ENCODE measurements at regions not wholly inside any gene's neighbourhood (a gene's known extent, or its start where the extent isn't known, plus 50 kb on each side); places are given as distances from the start of the nearest gene placed in this dataset.

GRCh38 chr17:77662833-77663232 is 295.7 kb upstream of the TNRC6C start:
- CTCF ChIA-PET, result interaction anchor here (0.7 kb wide), 1 partner anchor 9 kb away, joined by 3 read pairs; no protein-coding TSS in a partner anchor
- DNase-seq, result no peak
- Mint-ChIP-seq H3K4me3 (no peak overlapping the region), H3K36me3 (ENCODE audit: low read depth) (peaks cover 9% of the 10 kb centered on the region), H3K27ac (no peak overlapping the region), H3K27me3 (ENCODE audit: low read depth) (no peaks in the 10 kb centered on the region), H3K9me3 (peaks cover 15% of the 10 kb centered on the region), H3K4me1 (ENCODE audit: low read depth) (peaks cover 21% of the 10 kb centered on the region)
- intact Hi-C loops (cut with micrococcal nuclease), result no loop called here

- intact Hi-C loops (cut with micrococcal nuclease), result no loop called here
- CTCF ChIA-PET, result interaction anchor here (0.6 to 1.8 kb wide), 2 partner anchors 340 to 349 kb away, joined by 3 to 5 read pairs; no protein-coding TSS in a partner anchor
- peaks cover 17% of the 10 kb centered on the region for H3K36me3 Mint-ChIP-seq (ENCODE audit: low read depth)
- H3K27me3 Mint-ChIP-seq (ENCODE audit: low read depth), result no peaks in the 10 kb centered on the region
- peaks cover 33% of the 10 kb centered on the region for H3K4me1 Mint-ChIP-seq (ENCODE audit: low read depth)
- no peak overlapping the region for H3K27ac Mint-ChIP-seq
- peaks cover 22% of the 10 kb centered on the region for H3K9me3 Mint-ChIP-seq
- H3K4me3 Mint-ChIP-seq, result no peak overlapping the region
- no peak for DNase-seq
Measured at GRCh38 chr17:77664097-77664729, 294.3 kb upstream of the TNRC6C start.

GRCh38 chr17:77665833-77666232 is 292.7 kb upstream of the TNRC6C start:
- H3K27me3 Mint-ChIP-seq (ENCODE audit: low read depth), result no peaks in the 10 kb centered on the region
- CTCF ChIA-PET, result interaction anchor here (0.7 to 1.8 kb wide), 2 partner anchors 347 to 676 kb away, joined by 3 to 5 read pairs; no protein-coding TSS in a partner anchor
- peak overlapping the region; percentile 94 for H3K4me3 Mint-ChIP-seq
- peaks cover 20% of the 10 kb centered on the region for H3K36me3 Mint-ChIP-seq (ENCODE audit: low read depth)
- H3K9me3 Mint-ChIP-seq, result peaks cover 22% of the 10 kb centered on the region
- H3K27ac Mint-ChIP-seq, result peak overlapping the region; percentile 98
- intact Hi-C loops (cut with micrococcal nuclease), result loop anchor here (1.0 to 2.0 kb wide), 3 partner anchors 56 to 293 kb away; partner anchors contain the start of gene TNRC6C
- H3K4me1 Mint-ChIP-seq (ENCODE audit: low read depth), result peaks cover 42% of the 10 kb centered on the region
- no peak for DNase-seq

- Mint-ChIP-seq H3K4me1 (ENCODE audit: low read depth) (peaks cover 45% of the 10 kb centered on the region), H3K36me3 (ENCODE audit: low read depth) (peaks cover 20% of the 10 kb centered on the region), H3K27me3 (ENCODE audit: low read depth) (no peaks in the 10 kb centered on the region), H3K4me3 (peak overlapping the region; percentile 94), H3K27ac (peak overlapping the region; percentile 98), H3K9me3 (peaks cover 22% of the 10 kb centered on the region)
- CTCF ChIA-PET, result interaction anchor here (1.3 kb wide), 1 partner anchor 20 kb away, joined by 3 read pairs; no protein-coding TSS in a partner anchor
- intact Hi-C loops (cut with micrococcal nuclease), result loop anchor here (1.0 to 2.0 kb wide), 3 partner anchors 56 to 292 kb away; partner anchors contain the start of gene TNRC6C
- peak; percentile 11 for DNase-seq
Measured at GRCh38 chr17:77666462-77666861, 292.0 kb upstream of the TNRC6C start.

- H3K4me1 Mint-ChIP-seq (ENCODE audit: low read depth), result peaks cover 49% of the 10 kb centered on the region
- peaks cover 20% of the 10 kb centered on the region for H3K36me3 Mint-ChIP-seq (ENCODE audit: low read depth)
- intact Hi-C loops (cut with micrococcal nuclease), result loop anchor here (1.0 to 2.0 kb wide), 5 partner anchors 22 to 292 kb away; partner anchors contain the start of gene TNRC6C
- peak overlapping the region; percentile 98 for H3K27ac Mint-ChIP-seq
- CTCF ChIA-PET, result interaction anchor here (0.6 to 1.3 kb wide), 2 partner anchors 20 to 274 kb away, joined by 3 read pairs; no protein-coding TSS in a partner anchor
- H3K4me3 Mint-ChIP-seq, result peak overlapping the region; percentile 94
- peaks cover 22% of the 10 kb centered on the region for H3K9me3 Mint-ChIP-seq
- DNase-seq, result peak; percentile 86
- H3K27me3 Mint-ChIP-seq (ENCODE audit: low read depth), result no peaks in the 10 kb centered on the region
Measured at GRCh38 chr17:77666881-77667395, 291.6 kb upstream of the TNRC6C start.

- H3K4me3 Mint-ChIP-seq, result peak overlapping the region; percentile 94
- no peaks in the 10 kb centered on the region for H3K27me3 Mint-ChIP-seq (ENCODE audit: low read depth)
- peaks cover 49% of the 10 kb centered on the region for H3K4me1 Mint-ChIP-seq (ENCODE audit: low read depth)
- H3K9me3 Mint-ChIP-seq, result peaks cover 22% of the 10 kb centered on the region
- intact Hi-C loops (cut with micrococcal nuclease), result loop anchor here (1.0 to 2.0 kb wide), 4 partner anchors 22 to 291 kb away; partner anchors contain the start of gene TNRC6C
- DNase-seq, result peak; percentile 45
- CTCF ChIA-PET, result interaction anchor here (0.6 to 1.3 kb wide), 4 partner anchors 21 to 337 kb away, joined by 3 to 4 read pairs (median 3); no protein-coding TSS in a partner anchor
- peaks cover 20% of the 10 kb centered on the region for H3K36me3 Mint-ChIP-seq (ENCODE audit: low read depth)
- H3K27ac Mint-ChIP-seq, result peak overlapping the region; percentile 98
Measured at GRCh38 chr17:77667478-77667877, 291.0 kb upstream of the TNRC6C start.

GRCh38 chr17:77668518-77668917 is 290.0 kb upstream of the TNRC6C start:
- Mint-ChIP-seq H3K4me1 (ENCODE audit: low read depth) (peaks cover 49% of the 10 kb centered on the region), H3K27me3 (ENCODE audit: low read depth) (no peaks in the 10 kb centered on the region), H3K36me3 (ENCODE audit: low read depth) (peaks cover 23% of the 10 kb centered on the region), H3K9me3 (peaks cover 22% of the 10 kb centered on the region), H3K27ac (peak overlapping the region; percentile 83), H3K4me3 (peak overlapping the region; percentile 50)
- DNase-seq, result no peak
- intact Hi-C loops (cut with micrococcal nuclease), result no loop called here
- CTCF ChIA-PET, result interaction anchor here (1.2 kb wide), 1 partner anchor 126 kb away, joined by 4 read pairs; no protein-coding TSS in a partner anchor

- intact Hi-C loops (cut with micrococcal nuclease), result no loop called here
- Mint-ChIP-seq H3K27me3 (ENCODE audit: low read depth) (no peaks in the 10 kb centered on the region), H3K27ac (no peak overlapping the region), H3K36me3 (ENCODE audit: low read depth) (peaks cover 23% of the 10 kb centered on the region), H3K4me3 (no peak overlapping the region), H3K9me3 (peaks cover 17% of the 10 kb centered on the region), H3K4me1 (ENCODE audit: low read depth) (peaks cover 49% of the 10 kb centered on the region)
- CTCF ChIA-PET, result no interaction called here
- no peak for DNase-seq
Measured at GRCh38 chr17:77670173-77670572, 288.3 kb upstream of the TNRC6C start.

GRCh38 chr17:77674358-77674757 is 284.1 kb upstream of the TNRC6C start:
- Mint-ChIP-seq H3K4me3 (no peak overlapping the region), H3K36me3 (ENCODE audit: low read depth) (peaks cover 6% of the 10 kb centered on the region), H3K27ac (no peak overlapping the region), H3K27me3 (ENCODE audit: low read depth) (no peaks in the 10 kb centered on the region), H3K4me1 (ENCODE audit: low read depth) (peaks cover 16% of the 10 kb centered on the region), H3K9me3 (no peaks in the 10 kb centered on the region)
- intact Hi-C loops (cut with micrococcal nuclease), result no loop called here
- CTCF ChIA-PET, result interaction anchor here (1.1 kb wide), 1 partner anchor 100 kb away, joined by 3 read pairs; no protein-coding TSS in a partner anchor
- no peak for DNase-seq

- CTCF ChIA-PET, result interaction anchor here (0.7 to 1.1 kb wide), 2 partner anchors 99 to 342 kb away, joined by 3 read pairs; no protein-coding TSS in a partner anchor
- Mint-ChIP-seq H3K4me3 (no peak overlapping the region), H3K27me3 (ENCODE audit: low read depth) (no peaks in the 10 kb centered on the region), H3K36me3 (ENCODE audit: low read depth) (peaks cover 3% of the 10 kb centered on the region), H3K9me3 (no peaks in the 10 kb centered on the region), H3K4me1 (ENCODE audit: low read depth) (peaks cover 10% of the 10 kb centered on the region), H3K27ac (no peak overlapping the region)
- intact Hi-C loops (cut with micrococcal nuclease), result no loop called here
- DNase-seq, result no peak
Measured at GRCh38 chr17:77675411-77675810, 283.1 kb upstream of the TNRC6C start.

- CTCF ChIA-PET, result no interaction called here
- DNase-seq, result no peak
- Mint-ChIP-seq H3K4me1 (ENCODE audit: low read depth) (peaks cover 8% of the 10 kb centered on the region), H3K27me3 (ENCODE audit: low read depth) (no peaks in the 10 kb centered on the region), H3K36me3 (ENCODE audit: low read depth) (peaks cover 3% of the 10 kb centered on the region), H3K27ac (no peak overlapping the region), H3K9me3 (no peaks in the 10 kb centered on the region), H3K4me3 (no peak overlapping the region)
- intact Hi-C loops (cut with micrococcal nuclease), result no loop called here
Measured at GRCh38 chr17:77675816-77676215, 282.7 kb upstream of the TNRC6C start.

- intact Hi-C loops (cut with micrococcal nuclease), result no loop called here
- Mint-ChIP-seq H3K9me3 (no peaks in the 10 kb centered on the region), H3K36me3 (ENCODE audit: low read depth) (peaks cover 3% of the 10 kb centered on the region), H3K27ac (no peak overlapping the region), H3K4me1 (ENCODE audit: low read depth) (peaks cover 5% of the 10 kb centered on the region), H3K4me3 (no peak overlapping the region), H3K27me3 (ENCODE audit: low read depth) (no peaks in the 10 kb centered on the region)
- CTCF ChIA-PET, result no interaction called here
- DNase-seq, result no peak
Measured at GRCh38 chr17:77676237-77676661, 282.3 kb upstream of the TNRC6C start.

Data from activated naive CD4-positive, alpha-beta T cell treated with anti-CD3 and anti-CD28 coated beads for 36 hours (primary cell).